ENCODE measurements at regions not wholly inside any gene's neighbourhood (a gene's known extent, or its start where the extent isn't known, plus 50 kb on each side); places are given as distances from the start of the nearest gene placed in this dataset.
A peak's percentile ranks its signal among the peaks of the same experiment; 100 is the strongest.

DNA sequence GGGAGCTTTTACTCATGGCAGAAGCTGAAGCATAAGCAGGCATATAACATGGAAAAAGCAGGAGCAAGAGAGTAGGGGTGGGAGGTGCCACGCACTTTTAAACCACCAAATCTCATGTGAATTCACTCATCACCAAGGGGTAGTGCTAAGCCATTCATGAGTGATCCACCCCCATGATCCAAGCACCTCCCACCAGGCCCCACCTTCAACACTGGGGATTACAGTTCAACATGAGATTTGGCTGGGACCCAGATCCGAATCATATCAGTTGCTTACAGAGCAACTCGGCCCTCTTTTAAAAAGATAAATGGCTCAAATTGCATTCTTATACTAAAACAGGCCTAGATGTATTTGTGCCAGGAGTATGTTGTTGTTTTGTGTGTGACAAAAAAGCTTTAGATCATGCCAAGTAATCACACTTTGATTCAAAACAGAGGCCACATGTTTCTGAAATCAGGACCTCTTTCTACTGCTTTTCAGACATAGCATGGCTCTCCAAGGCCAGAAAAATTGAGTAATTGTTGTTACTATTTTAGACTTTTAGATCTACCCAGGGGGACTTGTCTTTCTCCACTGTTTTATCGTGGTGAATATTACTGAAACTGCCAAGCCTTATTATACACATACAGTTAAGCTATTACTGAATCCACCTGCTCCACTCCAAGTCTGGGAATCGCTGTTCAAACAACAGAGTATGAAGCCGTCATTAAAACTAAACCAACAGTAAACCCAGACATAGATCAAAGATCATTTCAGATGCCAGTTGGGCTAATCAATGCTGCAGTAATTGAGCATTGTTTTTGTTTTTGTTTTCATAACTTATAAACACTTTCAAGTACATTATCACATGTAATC lies 163.3 kb downstream of the KCNJ2 start:
- Histone ChIP-seq H3K9me3 (ENCODE audit: control insufficient read depth, insufficient read depth, low read length) (no peaks in the 10 kb centered on the region), H3K27ac (ENCODE audit: low read depth, low read length) (no peak overlapping the region), H3K27me3 (ENCODE audit: control insufficient read depth, insufficient read depth, low read length) (no peaks in the 10 kb centered on the region), H3K4me3 (ENCODE audit: low read depth, low read length) (no peak overlapping the region)
- CTCF ChIA-PET: no interaction called here
- POLR2A ChIA-PET: no interaction called here
- no peak for DNase-seq (ENCODE audit: low read depth, low spot score)
- TF ChIP-seq, protein P1, sequence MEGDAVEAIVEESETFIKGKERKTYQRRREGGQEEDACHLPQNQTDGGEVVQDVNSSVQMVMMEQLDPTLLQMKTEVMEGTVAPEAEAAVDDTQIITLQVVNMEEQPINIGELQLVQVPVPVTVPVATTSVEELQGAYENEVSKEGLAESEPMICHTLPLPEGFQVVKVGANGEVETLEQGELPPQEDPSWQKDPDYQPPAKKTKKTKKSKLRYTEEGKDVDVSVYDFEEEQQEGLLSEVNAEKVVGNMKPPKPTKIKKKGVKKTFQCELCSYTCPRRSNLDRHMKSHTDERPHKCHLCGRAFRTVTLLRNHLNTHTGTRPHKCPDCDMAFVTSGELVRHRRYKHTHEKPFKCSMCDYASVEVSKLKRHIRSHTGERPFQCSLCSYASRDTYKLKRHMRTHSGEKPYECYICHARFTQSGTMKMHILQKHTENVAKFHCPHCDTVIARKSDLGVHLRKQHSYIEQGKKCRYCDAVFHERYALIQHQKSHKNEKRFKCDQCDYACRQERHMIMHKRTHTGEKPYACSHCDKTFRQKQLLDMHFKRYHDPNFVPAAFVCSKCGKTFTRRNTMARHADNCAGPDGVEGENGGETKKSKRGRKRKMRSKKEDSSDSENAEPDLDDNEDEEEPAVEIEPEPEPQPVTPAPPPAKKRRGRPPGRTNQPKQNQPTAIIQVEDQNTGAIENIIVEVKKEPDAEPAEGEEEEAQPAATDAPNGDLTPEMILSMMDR (IDR thresholded peaks at IDR 0.05; ENCODE audit: low read depth, low read length): no peak

GRCh38 chr17:70336411-70336810 lies 167.1 kb downstream of the KCNJ2 start:
- ChIA-PET POLR2A (no interaction called here), CTCF (no interaction called here)
- TF ChIP-seq, protein P1 (IDR thresholded peaks at IDR 0.05; ENCODE audit: low read depth, low read length): no peak
- no peak overlapping the region for H3K27ac ChIP-seq (ENCODE audit: low read depth, low read length)
- no peak for DNase-seq (ENCODE audit: low read depth, low spot score)
- no peaks in the 10 kb centered on the region for H3K9me3 ChIP-seq (ENCODE audit: control insufficient read depth, insufficient read depth, low read length)
- H3K27me3 ChIP-seq (ENCODE audit: control insufficient read depth, insufficient read depth, low read length): no peaks in the 10 kb centered on the region
- H3K4me3 ChIP-seq (ENCODE audit: low read depth, low read length): no peak overlapping the region

DNA sequence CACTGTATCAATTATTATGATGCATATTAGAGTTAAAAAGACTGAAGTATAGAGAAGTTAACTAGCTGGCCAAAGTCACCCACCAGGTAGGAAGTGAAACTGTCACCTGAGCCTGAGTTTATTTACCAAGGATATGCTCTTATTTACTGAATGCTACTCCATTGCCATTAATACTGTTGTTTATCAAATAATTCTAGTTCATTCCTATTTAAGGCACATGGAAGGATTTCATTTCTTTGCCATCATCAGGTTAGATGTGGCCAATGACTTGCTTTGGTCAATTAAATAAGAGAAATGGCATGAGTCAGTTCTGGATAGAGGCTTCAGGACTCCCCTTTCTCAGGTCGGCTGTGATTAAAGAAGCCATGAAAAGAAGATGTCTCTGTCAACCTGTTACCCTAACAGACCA lies 169.6 kb downstream of the KCNJ2 start:
- ChIA-PET CTCF (interaction anchor here (0.6 kb wide), 1 partner anchor 24 kb away, joined by 3 read pairs; no protein-coding TSS in a partner anchor), POLR2A (no interaction called here)

GRCh38 chr17:70343114-70343513 lies 173.8 kb downstream of the KCNJ2 start:
- Histone ChIP-seq H3K27ac (ENCODE audit: low read depth, low read length) (no peak overlapping the region), H3K9me3 (ENCODE audit: control insufficient read depth, insufficient read depth, low read length) (no peaks in the 10 kb centered on the region; the same call in 1 of the 2 replicates), H3K4me3 (ENCODE audit: low read depth, low read length) (no peak overlapping the region), H3K27me3 (ENCODE audit: control insufficient read depth, insufficient read depth, low read length) (no peaks in the 10 kb centered on the region)
- CTCF ChIA-PET: no interaction called here
- POLR2A ChIA-PET: no interaction called here
- TF ChIP-seq, protein P1 (IDR thresholded peaks at IDR 0.05; ENCODE audit: low read depth, low read length): no peak
- DNase-seq (ENCODE audit: low read depth, low spot score): no peak

More for the DNA sequence above, 169.6 kb downstream of the KCNJ2 start:
- Histone ChIP-seq H3K9me3 (ENCODE audit: control insufficient read depth, insufficient read depth, low read length) (no peaks in the 10 kb centered on the region; the same call in 1 of the 2 replicates), H3K27me3 (ENCODE audit: control insufficient read depth, insufficient read depth, low read length) (no peaks in the 10 kb centered on the region), H3K4me3 (ENCODE audit: low read depth, low read length) (no peak overlapping the region), H3K27ac (ENCODE audit: low read depth, low read length) (no peak overlapping the region)
- TF ChIP-seq, protein P1 (IDR thresholded peaks at IDR 0.05; ENCODE audit: low read depth, low read length): no peak
- DNase-seq (ENCODE audit: low read depth, low spot score): no peak

DNA sequence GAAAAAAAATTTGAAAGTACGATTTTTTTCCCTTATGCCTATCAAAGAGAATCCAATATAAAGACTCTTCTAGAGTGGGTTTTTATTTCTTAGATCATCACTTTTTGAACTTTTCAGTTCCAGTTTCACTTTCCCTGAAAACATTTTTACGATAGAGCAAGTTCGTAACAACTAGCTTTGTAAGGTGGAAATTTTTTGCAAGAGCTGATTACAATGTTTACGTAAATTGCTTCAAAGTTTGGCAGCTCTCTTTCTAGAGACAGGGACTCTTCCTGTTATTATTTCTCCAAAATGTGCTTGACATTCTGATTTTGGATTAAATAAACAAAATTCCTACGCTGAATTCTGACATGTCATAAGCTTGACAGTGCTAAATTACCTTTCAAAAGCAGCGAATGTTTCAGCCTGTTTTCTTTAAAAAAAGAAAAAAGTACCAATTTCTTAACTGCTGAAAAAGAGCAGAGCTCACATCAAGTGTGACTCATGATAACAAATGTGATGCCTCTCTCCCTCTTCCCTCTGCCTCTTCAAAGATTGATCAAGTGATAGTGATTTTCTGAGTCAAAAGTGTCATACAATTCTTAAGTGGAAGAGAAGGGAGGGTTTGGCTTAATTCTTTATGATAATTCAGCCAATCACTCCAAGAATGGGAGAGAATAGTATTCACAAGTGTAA lies 175.2 kb downstream of the KCNJ2 start:
- Histone ChIP-seq H3K9me3 (ENCODE audit: control insufficient read depth, insufficient read depth, low read length) (no peaks in the 10 kb centered on the region; the same call in 1 of the 2 replicates), H3K27me3 (ENCODE audit: control insufficient read depth, insufficient read depth, low read length) (no peaks in the 10 kb centered on the region), H3K4me3 (ENCODE audit: low read depth, low read length) (peak overlapping the region; percentile 31), H3K27ac (ENCODE audit: low read depth, low read length) (no peak overlapping the region)
- POLR2A ChIA-PET: no interaction called here
- no peak for DNase-seq (ENCODE audit: low read depth, low spot score)
- TF ChIP-seq, protein P1 (IDR thresholded peaks at IDR 0.05; ENCODE audit: low read depth, low read length): no peak
- CTCF ChIA-PET: interaction anchor here (1.0 kb wide), 1 partner anchor 819 kb away, joined by 3 read pairs; no protein-coding TSS in a partner anchor

Measured in AG04450 (cell line).